Caco-2 (cell line): ENCODE measurements at regions not wholly inside any gene's neighbourhood (a gene's known extent, or its start where the extent isn't known, plus 50 kb on each side); places are given as distances from the start of the nearest gene placed in this dataset.

Source experiments
- BruUV-seq: library from RNA; stranded (reverse); fragments of 400-500 nt; replicated peaks from 2 replicates; lab custom pipeline; 2021; lab: Mats Ljungman, UMichigan
- CTCF ChIA-PET: fragments of 300-600 bp; sonication (Branson Sonifier 250); formaldehyde crosslinking; loops from one replicate; lab custom pipeline; 2022; ENCODE audit warnings: antibody characterized with exemption; lab: Charles Lee
- POLR2A ChIA-PET: fragments of 300-600 bp; sonication (Branson Sonifier 250); formaldehyde crosslinking; loops from one replicate; lab custom pipeline; 2022; ENCODE audit warnings: antibody characterized with exemption; lab: Charles Lee
- DNase-seq, 2 experiments: peaks; one replicate each; pipeline versions ENCODE4 v3.0.0 to v3.0.0-alpha.2; 2020 to 2022
- H3K27me3 ChIP-seq: replicated peaks from 2 replicates; pipeline ENCODE4 v1.6.0; 2011; ENCODE audit warnings: low read length; ENCODE audit not compliant: control insufficient read depth, insufficient read depth
- H3K36me3 ChIP-seq: 2 replicates; pipeline ENCODE4 v1.5.1; 2011; ENCODE audit warnings: low read length; ENCODE audit not compliant: control insufficient read depth, insufficient read depth
- H3K4me1 ChIP-seq: fragments of 250-450 bp; sonication (Bioruptor Pico); 2 replicates; pipeline ENCODE4 v1.5.1; 2020; ENCODE audit warnings: mild to moderate bottlenecking
- H3K4me3 ChIP-seq: 2 replicates; pipeline ENCODE4 v1.5.1; 2011; ENCODE audit warnings: low read depth, mild to moderate bottlenecking, control low read depth, low read length
- H3K9me3 ChIP-seq: fragments of 250-450 bp; sonication (Bioruptor Pico); 2 replicates; pipeline ENCODE4 v1.5.1; 2020; ENCODE audit warnings: mild to moderate bottlenecking, moderate library complexity
- H3K27ac Mint-ChIP-seq: one replicate; pipeline ENCODE4 v1.8.0; 2022; ENCODE audit warnings: mixed read lengths; ENCODE audit not compliant: unreplicated experiment
- H3K27me3 Mint-ChIP-seq: one replicate; pipeline ENCODE4 v1.8.0; 2022; ENCODE audit warnings: mixed read lengths; ENCODE audit not compliant: insufficient read depth, unreplicated experiment
- H3K36me3 Mint-ChIP-seq: one replicate; pipeline ENCODE4 v1.8.0; 2022; ENCODE audit warnings: mild to moderate bottlenecking, mixed read lengths; ENCODE audit not compliant: insufficient read depth, unreplicated experiment
- H3K4me1 Mint-ChIP-seq: one replicate; pipeline ENCODE4 v1.8.0; 2022; ENCODE audit warnings: low read depth, mixed read lengths; ENCODE audit not compliant: unreplicated experiment
- H3K4me3 Mint-ChIP-seq: one replicate; pipeline ENCODE4 v1.8.0; 2022; ENCODE audit warnings: mild to moderate bottlenecking, moderate library complexity, mixed read lengths; ENCODE audit not compliant: unreplicated experiment
- H3K9me3 Mint-ChIP-seq: one replicate; pipeline ENCODE4 v1.8.0; 2022; ENCODE audit warnings: mixed read lengths; ENCODE audit not compliant: unreplicated experiment
- intact Hi-C: fragments of 100-400 bp; cut with micrococcal nuclease; formaldehyde crosslinking; loops from one replicate; pipeline ENCODE4 v1.10.0; 2022; ENCODE audit not compliant: unreplicated experiment
- TF ChIP-seq, protein P1 (sequence below), 2 experiments: fragments of 200-600 bp in 1 of 2; IDR thresholded peaks; 1 replicate in 1 of 2; 2 replicates in 1 of 2; pipeline versions ENCODE4 v1.5.1 to v1.8.0; 2011 to 2022; ENCODE audit warnings: antibody characterized with exemption in 1 of 2, control low read depth in 1 of 2, inconsistent platforms in 1 of 2, low read depth in 1 of 2, low read length in 1 of 2, mild to moderate bottlenecking in 1 of 2, moderate library complexity in 1 of 2; ENCODE audit not compliant: insufficient read depth in 1 of 2, severe bottlenecking in 1 of 2, unreplicated experiment in 1 of 2

DNA sequence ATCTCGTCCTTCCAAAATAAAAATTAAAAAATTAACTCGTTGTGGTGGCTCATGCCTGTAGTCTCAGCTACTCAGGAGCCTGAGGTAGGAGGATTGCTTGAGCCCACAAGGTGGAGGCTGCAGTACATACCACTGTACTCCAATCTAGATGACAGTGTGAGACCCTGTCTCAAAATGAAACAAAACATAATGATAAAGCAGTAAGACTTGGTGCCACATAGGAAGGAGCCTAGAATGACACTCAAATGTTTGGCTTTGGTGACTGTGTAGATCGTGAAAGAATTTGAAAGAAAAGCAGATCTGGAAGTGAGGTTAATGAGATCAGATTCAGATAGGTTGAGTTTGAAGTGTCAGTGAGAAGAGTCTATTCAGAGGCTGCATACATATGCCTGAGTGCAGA lies 150.1 kb upstream of the ATP2B1 start:
- no peak overlapping the region for H3K4me3 Mint-ChIP-seq
- H3K36me3 Mint-ChIP-seq: peaks cover 5% of the 10 kb centered on the region
- no peaks in the 10 kb centered on the region for H3K36me3 ChIP-seq
- DNase-seq: no peak
- no peak overlapping the region for H3K4me3 ChIP-seq
- POLR2A ChIA-PET: no interaction called here
- no peaks in the 10 kb centered on the region for H3K27me3 Mint-ChIP-seq
- CTCF ChIA-PET: no interaction called here
- H3K9me3 Mint-ChIP-seq: no peaks in the 10 kb centered on the region
- H3K4me1 Mint-ChIP-seq: peaks cover 12% of the 10 kb centered on the region
- no TSS peak for BruUV-seq
- intact Hi-C loops: no loop called here
- TF ChIP-seq, protein P1, sequence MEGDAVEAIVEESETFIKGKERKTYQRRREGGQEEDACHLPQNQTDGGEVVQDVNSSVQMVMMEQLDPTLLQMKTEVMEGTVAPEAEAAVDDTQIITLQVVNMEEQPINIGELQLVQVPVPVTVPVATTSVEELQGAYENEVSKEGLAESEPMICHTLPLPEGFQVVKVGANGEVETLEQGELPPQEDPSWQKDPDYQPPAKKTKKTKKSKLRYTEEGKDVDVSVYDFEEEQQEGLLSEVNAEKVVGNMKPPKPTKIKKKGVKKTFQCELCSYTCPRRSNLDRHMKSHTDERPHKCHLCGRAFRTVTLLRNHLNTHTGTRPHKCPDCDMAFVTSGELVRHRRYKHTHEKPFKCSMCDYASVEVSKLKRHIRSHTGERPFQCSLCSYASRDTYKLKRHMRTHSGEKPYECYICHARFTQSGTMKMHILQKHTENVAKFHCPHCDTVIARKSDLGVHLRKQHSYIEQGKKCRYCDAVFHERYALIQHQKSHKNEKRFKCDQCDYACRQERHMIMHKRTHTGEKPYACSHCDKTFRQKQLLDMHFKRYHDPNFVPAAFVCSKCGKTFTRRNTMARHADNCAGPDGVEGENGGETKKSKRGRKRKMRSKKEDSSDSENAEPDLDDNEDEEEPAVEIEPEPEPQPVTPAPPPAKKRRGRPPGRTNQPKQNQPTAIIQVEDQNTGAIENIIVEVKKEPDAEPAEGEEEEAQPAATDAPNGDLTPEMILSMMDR (IDR thresholded peaks at IDR 0.05; ENCODE audit: insufficient read depth in 1 of 2, low read depth in 1 of 2, low read length in 1 of 2, severe bottlenecking in 1 of 2, unreplicated experiment in 1 of 2): no peak
- H3K27ac Mint-ChIP-seq: no peak overlapping the region
- 0 out of 2 replicates have a peak, but pooled peaks cover 6% of the 10 kb centered on the region for H3K4me1 ChIP-seq
- no peaks in the 10 kb centered on the region for H3K27me3 ChIP-seq
- H3K9me3 ChIP-seq: no peaks in the 10 kb centered on the region; the same call in 1 of the 2 replicates

DNA sequence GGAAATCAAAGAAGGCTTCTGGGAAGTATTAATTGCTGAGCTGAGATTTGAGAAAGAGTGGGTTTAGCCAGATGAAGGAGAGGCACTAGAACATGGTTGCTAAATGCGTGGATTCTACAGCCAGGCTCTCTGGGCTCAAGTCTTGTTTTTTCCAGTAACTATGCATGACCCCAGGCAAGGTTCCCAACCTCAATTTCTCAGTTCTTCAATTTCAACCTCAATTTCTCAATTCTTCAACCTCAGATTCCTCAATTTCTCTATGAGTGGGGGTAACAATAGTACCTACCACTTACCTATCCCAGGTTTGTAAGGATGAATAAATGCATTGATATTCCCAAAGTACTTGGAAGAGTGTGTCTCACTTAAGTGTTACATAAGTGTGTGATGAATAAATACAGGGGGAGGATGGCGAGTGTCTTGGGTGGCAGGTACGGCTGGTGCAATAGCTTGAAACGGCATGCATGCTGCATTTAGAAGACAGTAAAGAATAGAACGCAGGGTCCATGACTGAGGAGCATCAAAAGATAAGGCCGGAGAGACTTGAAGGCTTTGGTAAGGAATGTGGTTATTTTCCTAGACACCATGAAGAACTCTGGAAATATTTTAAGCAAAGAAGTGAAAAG lies 149.1 kb upstream of the ATP2B1 start:
- no peak for DNase-seq
- Mint-ChIP-seq H3K27me3 (no peaks in the 10 kb centered on the region), H3K4me3 (no peak overlapping the region), H3K9me3 (no peaks in the 10 kb centered on the region), H3K4me1 (peaks cover 12% of the 10 kb centered on the region), H3K36me3 (peaks cover 5% of the 10 kb centered on the region), H3K27ac (no peak overlapping the region)
- Histone ChIP-seq H3K4me1 (0 out of 2 replicates have a peak, but pooled peaks cover 2% of the 10 kb centered on the region), H3K36me3 (no peaks in the 10 kb centered on the region), H3K4me3 (no peak overlapping the region), H3K9me3 (no peaks in the 10 kb centered on the region; the same call in 1 of the 2 replicates), H3K27me3 (no peaks in the 10 kb centered on the region)
- intact Hi-C loops: no loop called here
- TF ChIP-seq, protein P1 (IDR thresholded peaks at IDR 0.05; ENCODE audit: insufficient read depth in 1 of 2, low read depth in 1 of 2, low read length in 1 of 2, severe bottlenecking in 1 of 2, unreplicated experiment in 1 of 2): no peak
- no TSS peak for BruUV-seq
- ChIA-PET CTCF (no interaction called here), POLR2A (no interaction called here)

DNA sequence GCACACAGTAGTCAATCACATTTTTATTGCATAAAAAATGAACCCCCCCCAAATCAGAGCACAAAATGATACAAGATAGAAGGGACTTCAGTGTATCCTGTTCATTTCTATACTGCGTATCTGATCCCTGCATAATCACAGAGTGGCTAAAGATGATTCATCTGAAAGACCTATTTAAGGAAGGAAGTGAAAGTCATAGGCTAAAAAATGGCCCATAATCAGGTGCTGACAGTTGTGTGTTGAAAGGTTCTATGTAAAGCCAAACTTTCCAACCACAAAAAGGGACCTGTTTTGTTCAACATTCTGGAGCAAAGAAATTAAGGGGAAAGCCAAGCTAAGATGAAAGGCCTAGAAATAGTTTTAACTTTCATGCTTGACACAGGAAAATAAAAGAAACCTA lies 147.8 kb upstream of the ATP2B1 start:
- CTCF ChIA-PET: no interaction called here
- Mint-ChIP-seq H3K9me3 (no peaks in the 10 kb centered on the region), H3K36me3 (peaks cover 2% of the 10 kb centered on the region), H3K27ac (no peak overlapping the region), H3K27me3 (no peaks in the 10 kb centered on the region), H3K4me1 (peaks cover 8% of the 10 kb centered on the region), H3K4me3 (no peak overlapping the region)
- intact Hi-C loops: no loop called here
- Histone ChIP-seq H3K4me3 (no peak overlapping the region), H3K4me1 (no peaks in the 10 kb centered on the region), H3K36me3 (no peaks in the 10 kb centered on the region), H3K9me3 (no peaks in the 10 kb centered on the region), H3K27me3 (no peaks in the 10 kb centered on the region)
- no peak for DNase-seq
- no TSS peak for BruUV-seq
- POLR2A ChIA-PET: no interaction called here
- TF ChIP-seq, protein P1 (IDR thresholded peaks at IDR 0.05; ENCODE audit: insufficient read depth in 1 of 2, low read depth in 1 of 2, low read length in 1 of 2, severe bottlenecking in 1 of 2, unreplicated experiment in 1 of 2): no peak
